Mesendoderm (in vitro differentiated cells): ENCODE measurements at regions not wholly inside any gene's neighbourhood (a gene's known extent, or its start where the extent isn't known, plus 50 kb on each side); places are given as distances from the start of the nearest gene placed in this dataset.

ENCODE experiments used
- DNase-seq: peaks from one replicate; pipeline ENCODE4 v3.0.0; 2013
- H2AK5ac ChIP-seq: 2 replicates; pipeline ENCODE4 v1.6.1; 2013; ENCODE audit warnings: low read length, inconsistent platforms
- H2BK120ac ChIP-seq: 2 replicates; pipeline ENCODE4 v1.6.1; 2013; ENCODE audit warnings: low read depth, mild to moderate bottlenecking, low read length, moderate library complexity, mixed read lengths
- H2BK15ac ChIP-seq: replicated peaks from 2 replicates; pipeline ENCODE4 v1.6.1; 2013; ENCODE audit warnings: low read depth, mild to moderate bottlenecking, moderate library complexity
- H2BK5ac ChIP-seq: 2 replicates; pipeline ENCODE4 v1.6.1; 2013; ENCODE audit warnings: low read length, inconsistent platforms
- H3K18ac ChIP-seq: 2 replicates; pipeline ENCODE4 v1.6.1; 2013; ENCODE audit warnings: mild to moderate bottlenecking, low read length, mixed read lengths
- H3K23ac ChIP-seq: one replicate; pipeline ENCODE4 v1.6.1; 2013; ENCODE audit warnings: low read length
- H3K27ac ChIP-seq: 2 replicates; pipeline ENCODE4 v1.5.1; 2013; ENCODE audit warnings: low read depth, mild to moderate bottlenecking, inconsistent platforms, low read length, moderate library complexity
- H3K27me3 ChIP-seq: 2 replicates; pipeline ENCODE4 v1.6.1; 2013; ENCODE audit warnings: low read length, control low read depth, mild to moderate bottlenecking, inconsistent platforms; ENCODE audit not compliant: insufficient read depth, poor library complexity
- H3K36me3 ChIP-seq: 2 replicates; pipeline ENCODE4 v1.6.1; 2013; ENCODE audit warnings: low read length, inconsistent platforms; ENCODE audit not compliant: control insufficient read depth, insufficient read depth
- H3K4ac ChIP-seq: one replicate; pipeline ENCODE4 v1.6.1; 2013; ENCODE audit warnings: low read depth, mild to moderate bottlenecking, low read length, moderate library complexity
- H3K4me1 ChIP-seq: 2 replicates; pipeline ENCODE4 v1.6.1; 2013; ENCODE audit warnings: low read depth, low read length, inconsistent platforms; ENCODE audit not compliant: control insufficient read depth
- H3K4me2 ChIP-seq: 2 replicates; pipeline ENCODE4 v1.6.1; 2013; ENCODE audit warnings: low read length
- H3K4me3 ChIP-seq: 2 replicates; pipeline ENCODE4 v1.5.1; 2013; ENCODE audit warnings: mild to moderate bottlenecking, low read length
- H3K56ac ChIP-seq: one replicate; pipeline ENCODE4 v1.6.1; 2013; ENCODE audit warnings: low read length
- H3K79me1 ChIP-seq: 2 replicates; pipeline ENCODE4 v1.6.1; 2013; ENCODE audit warnings: low read length, inconsistent platforms
- H3K79me2 ChIP-seq: 2 replicates; pipeline ENCODE4 v1.6.1; 2013; ENCODE audit warnings: mild to moderate bottlenecking, low read length; ENCODE audit not compliant: control insufficient read depth, insufficient read depth
- H3K9ac ChIP-seq: 2 replicates; pipeline ENCODE4 v1.6.1; 2013; ENCODE audit warnings: low read length, inconsistent platforms
- H4K5ac ChIP-seq: one replicate; pipeline ENCODE4 v1.6.1; 2013; ENCODE audit warnings: low read length
- H4K8ac ChIP-seq: one replicate; pipeline ENCODE4 v1.6.1; 2013; ENCODE audit warnings: low read depth, mild to moderate bottlenecking, control low read depth, low read length, moderate library complexity
- WGBS: extraction: QIAGEN DNeasy Blood & Tissue Kit; methylation state at CpG from one replicate; pipeline ENCODE4 v1.1.7; 2013; ENCODE audit warnings: low lambda C conversion rate, missing lambda C conversion rate; ENCODE audit not compliant: insufficient coverage; ENCODE audit errors: extremely low coverage; 5-methylcytosine and 5-hydroxymethylcytosine counted together

DNA sequence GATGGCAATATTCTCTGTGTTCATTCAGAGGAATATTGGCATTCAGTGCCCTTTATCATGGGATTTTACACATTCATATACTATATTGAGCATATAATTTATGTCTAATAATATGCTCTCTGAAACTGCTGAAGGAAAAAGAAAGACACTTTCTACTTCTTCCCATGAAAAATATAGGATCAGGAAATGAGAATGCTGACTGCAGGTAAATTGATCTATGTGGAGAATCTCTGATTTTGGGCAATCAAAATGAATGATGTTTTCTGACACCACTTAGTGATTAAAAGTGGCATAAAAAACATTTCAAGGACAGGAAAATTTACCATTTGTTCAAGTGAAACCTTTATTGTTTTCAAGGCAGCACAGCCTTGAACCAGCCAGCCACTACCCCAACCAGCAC is 260.1 kb upstream of the STXBP5 start:
- H3K9ac ChIP-seq: no peak overlapping the region
- H2BK5ac ChIP-seq: no peak overlapping the region
- H3K4me1 ChIP-seq: no peaks in the 10 kb centered on the region
- H3K18ac ChIP-seq: no peak overlapping the region
- no peaks in the 10 kb centered on the region for H3K27me3 ChIP-seq
- no peak overlapping the region for H3K56ac ChIP-seq
- H4K5ac ChIP-seq: no peak overlapping the region
- no peak overlapping the region for H3K4me2 ChIP-seq
- H3K4me3 ChIP-seq: no peak overlapping the region
- H3K4ac ChIP-seq: no peak overlapping the region
- no peak overlapping the region for H2AK5ac ChIP-seq
- no peak overlapping the region for H4K8ac ChIP-seq
- H3K79me2 ChIP-seq: no peaks in the 10 kb centered on the region
- H3K23ac ChIP-seq: no peak overlapping the region
- H2BK120ac ChIP-seq: no peak overlapping the region
- no peak overlapping the region for H2BK15ac ChIP-seq
- H3K36me3 ChIP-seq: no peaks in the 10 kb centered on the region
- no peak for DNase-seq
- no peak overlapping the region for H3K27ac ChIP-seq
- no peaks in the 10 kb centered on the region for H3K79me1 ChIP-seq

DNA sequence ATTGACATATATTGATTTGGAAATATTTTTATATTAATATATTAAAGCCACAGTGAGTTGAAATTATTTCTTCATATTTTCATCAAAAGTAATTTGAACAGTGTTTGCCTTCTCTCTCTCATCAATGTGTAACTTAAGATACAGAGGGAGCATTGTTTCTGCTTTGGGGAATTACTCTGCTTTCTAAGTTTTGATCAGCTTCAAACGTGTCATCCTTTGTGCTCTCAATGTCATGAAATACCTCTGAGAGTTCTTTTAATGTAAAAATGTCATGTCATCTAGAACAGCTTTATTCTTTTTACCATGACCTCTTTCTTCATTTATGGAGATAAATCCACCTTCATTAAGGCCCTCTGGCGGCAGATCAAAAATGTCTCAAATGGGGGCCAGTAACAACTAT is 259.4 kb upstream of the STXBP5 start:
- Histone ChIP-seq H3K27ac (no peak overlapping the region), H3K23ac (no peak overlapping the region), H3K9ac (no peak overlapping the region), H4K5ac (no peak overlapping the region), H2BK5ac (no peak overlapping the region), H3K4me2 (no peak overlapping the region), H3K27me3 (no peaks in the 10 kb centered on the region), H2BK15ac (no peak overlapping the region), H3K56ac (no peak overlapping the region), H3K79me2 (no peaks in the 10 kb centered on the region), H3K4me3 (no peak overlapping the region), H3K36me3 (no peaks in the 10 kb centered on the region), H3K4ac (no peak overlapping the region), H2AK5ac (no peak overlapping the region), H3K4me1 (no peaks in the 10 kb centered on the region), H2BK120ac (no peak overlapping the region), H3K79me1 (no peaks in the 10 kb centered on the region), H4K8ac (no peak overlapping the region), H3K18ac (no peak overlapping the region)
- DNase-seq: no peak
- no CpG with 5 or more reads among the region's 2 CpGs for WGBS

DNA sequence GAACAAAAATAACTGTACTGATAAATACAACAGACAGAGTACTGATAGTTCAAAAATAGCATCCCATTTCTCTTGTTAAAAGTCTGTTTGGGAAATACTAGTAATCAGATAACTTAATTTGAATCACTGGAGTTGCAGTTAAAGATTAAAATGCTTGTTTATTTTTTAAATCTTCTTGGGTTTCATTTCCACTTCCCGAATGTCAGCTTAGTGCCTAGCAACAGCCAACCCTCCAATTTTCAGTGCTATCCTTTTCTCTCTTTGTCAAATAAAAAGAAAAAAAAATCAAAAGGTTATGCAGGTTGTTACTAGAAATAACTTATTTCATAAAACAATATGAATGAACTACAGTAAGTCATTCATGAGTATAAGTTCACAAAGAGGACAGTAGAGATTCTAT is 257.7 kb upstream of the STXBP5 start:
- DNase-seq: no peak
- no CpG with 5 or more reads among the region's 1 CpG for WGBS
- no peak overlapping the region for H2BK120ac ChIP-seq

GRCh38 chr6:146948790-146949342 is 255.4 kb upstream of the STXBP5 start:
- no peak overlapping the region for H2BK5ac ChIP-seq
- H3K56ac ChIP-seq: no peak overlapping the region
- no peak overlapping the region for H2BK120ac ChIP-seq
- H3K4me1 ChIP-seq: no peaks in the 10 kb centered on the region
- H4K5ac ChIP-seq: no peak overlapping the region
- DNase-seq: peak; percentile 18
- H3K27me3 ChIP-seq: no peaks in the 10 kb centered on the region
- no peak overlapping the region for H4K8ac ChIP-seq
- no peak overlapping the region for H2BK15ac ChIP-seq
- no peak overlapping the region for H3K18ac ChIP-seq
- H3K27ac ChIP-seq: no peak overlapping the region
- no peak overlapping the region for H3K4ac ChIP-seq
- no peak overlapping the region for H3K4me3 ChIP-seq
- no peaks in the 10 kb centered on the region for H3K79me1 ChIP-seq
- no peaks in the 10 kb centered on the region for H3K36me3 ChIP-seq
- no peak overlapping the region for H3K23ac ChIP-seq
- no peaks in the 10 kb centered on the region for H3K79me2 ChIP-seq
- H2AK5ac ChIP-seq: no peak overlapping the region
- H3K4me2 ChIP-seq: no peak overlapping the region
- H3K9ac ChIP-seq: no peak overlapping the region
- WGBS: no CpG with 5 or more reads among the region's 3 CpGs

More for the DNA sequence above, 257.7 kb upstream of the STXBP5 start:
- Histone ChIP-seq H3K4me1 (no peaks in the 10 kb centered on the region), H3K23ac (no peak overlapping the region), H3K79me1 (no peaks in the 10 kb centered on the region), H2BK5ac (no peak overlapping the region), H3K9ac (no peak overlapping the region), H3K56ac (no peak overlapping the region), H3K27ac (no peak overlapping the region), H3K4ac (no peak overlapping the region), H3K18ac (no peak overlapping the region), H3K4me3 (no peak overlapping the region), H2AK5ac (no peak overlapping the region), H3K4me2 (no peak overlapping the region), H2BK15ac (no peak overlapping the region), H3K36me3 (no peaks in the 10 kb centered on the region), H4K5ac (no peak overlapping the region), H3K79me2 (no peaks in the 10 kb centered on the region), H3K27me3 (no peaks in the 10 kb centered on the region), H4K8ac (no peak overlapping the region)

DNA sequence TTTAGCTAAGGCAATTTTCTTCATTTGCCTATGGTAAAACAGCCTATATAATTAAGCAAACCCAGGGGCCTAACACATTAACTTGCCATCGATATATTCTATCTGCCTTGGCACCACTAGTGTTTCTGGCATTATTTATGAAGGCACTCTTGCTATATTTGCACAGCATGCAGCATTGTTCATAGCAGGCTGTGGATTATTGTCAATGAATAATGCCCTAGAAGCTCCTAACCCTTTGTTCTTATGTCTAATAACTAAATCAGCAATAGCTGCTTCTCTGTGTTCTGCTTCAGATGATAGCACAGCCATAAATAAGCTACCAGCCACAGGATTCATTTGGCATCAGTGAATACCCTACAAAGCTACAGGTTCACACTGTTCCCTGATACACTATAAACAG is 254.8 kb upstream of the STXBP5 start:
- H3K79me2 ChIP-seq: no peaks in the 10 kb centered on the region
- no peak overlapping the region for H3K4ac ChIP-seq
- H4K5ac ChIP-seq: no peak overlapping the region
- no peak overlapping the region for H3K4me3 ChIP-seq
- no peak overlapping the region for H3K18ac ChIP-seq
- H3K23ac ChIP-seq: no peak overlapping the region
- no peak overlapping the region for H3K9ac ChIP-seq
- H3K79me1 ChIP-seq: no peaks in the 10 kb centered on the region
- no peak overlapping the region for H4K8ac ChIP-seq
- WGBS: no CpG with 5 or more reads among the region's 1 CpG
- H2AK5ac ChIP-seq: no peak overlapping the region
- no peaks in the 10 kb centered on the region for H3K27me3 ChIP-seq
- no peak overlapping the region for H3K4me2 ChIP-seq
- H2BK15ac ChIP-seq: no peak overlapping the region
- H3K56ac ChIP-seq: no peak overlapping the region
- no peak overlapping the region for H2BK120ac ChIP-seq
- H2BK5ac ChIP-seq: no peak overlapping the region
- H3K4me1 ChIP-seq: no peaks in the 10 kb centered on the region
- no peaks in the 10 kb centered on the region for H3K36me3 ChIP-seq
- no peak for DNase-seq
- H3K27ac ChIP-seq: no peak overlapping the region

DNA sequence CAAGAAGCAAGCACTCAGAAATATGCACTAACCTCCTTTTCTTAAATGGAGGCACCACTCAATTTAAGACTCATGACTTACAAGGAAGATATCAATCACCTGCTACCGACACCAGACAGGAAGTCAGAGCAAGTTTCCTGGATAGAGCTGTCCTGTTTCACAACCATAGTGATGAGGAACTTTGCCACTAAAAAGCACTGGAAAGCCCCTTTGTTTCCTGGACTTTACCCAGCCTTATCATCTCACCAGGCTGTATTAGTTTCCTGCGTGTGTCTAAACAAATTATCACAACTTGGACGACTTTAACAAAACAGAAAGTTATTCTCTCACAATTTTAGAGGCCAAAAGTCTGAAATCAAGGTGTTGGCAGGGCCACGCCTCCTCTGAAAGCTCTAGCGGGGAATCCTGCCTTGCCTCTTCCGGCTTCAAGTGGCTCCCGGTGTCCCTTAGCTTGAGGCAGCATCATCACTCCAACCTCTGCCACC is 253.8 kb upstream of the STXBP5 start:
- H2BK120ac ChIP-seq: no peak overlapping the region
- no peak overlapping the region for H2BK15ac ChIP-seq
- H4K5ac ChIP-seq: no peak overlapping the region
- H3K27ac ChIP-seq: no peak overlapping the region
- H3K4ac ChIP-seq: no peak overlapping the region
- no peak overlapping the region for H3K4me3 ChIP-seq
- H3K79me1 ChIP-seq: no peaks in the 10 kb centered on the region
- H3K4me2 ChIP-seq: no peak overlapping the region
- no peak overlapping the region for H2AK5ac ChIP-seq
- no peak for DNase-seq
- no peak overlapping the region for H4K8ac ChIP-seq
- H3K36me3 ChIP-seq: no peaks in the 10 kb centered on the region
- no peak overlapping the region for H3K18ac ChIP-seq
- H2BK5ac ChIP-seq: no peak overlapping the region
- no peaks in the 10 kb centered on the region for H3K27me3 ChIP-seq
- H3K23ac ChIP-seq: no peak overlapping the region
- WGBS: no CpG with 5 or more reads among the region's 7 CpGs
- H3K4me1 ChIP-seq: no peaks in the 10 kb centered on the region
- no peak overlapping the region for H3K9ac ChIP-seq
- H3K56ac ChIP-seq: no peak overlapping the region
- H3K79me2 ChIP-seq: no peaks in the 10 kb centered on the region
